ENCODE measurements at regions not wholly inside any gene's neighbourhood (a gene's known extent, or its start where the extent isn't known, plus 50 kb on each side); places are given as distances from the start of the nearest gene placed in this dataset.

DNA sequence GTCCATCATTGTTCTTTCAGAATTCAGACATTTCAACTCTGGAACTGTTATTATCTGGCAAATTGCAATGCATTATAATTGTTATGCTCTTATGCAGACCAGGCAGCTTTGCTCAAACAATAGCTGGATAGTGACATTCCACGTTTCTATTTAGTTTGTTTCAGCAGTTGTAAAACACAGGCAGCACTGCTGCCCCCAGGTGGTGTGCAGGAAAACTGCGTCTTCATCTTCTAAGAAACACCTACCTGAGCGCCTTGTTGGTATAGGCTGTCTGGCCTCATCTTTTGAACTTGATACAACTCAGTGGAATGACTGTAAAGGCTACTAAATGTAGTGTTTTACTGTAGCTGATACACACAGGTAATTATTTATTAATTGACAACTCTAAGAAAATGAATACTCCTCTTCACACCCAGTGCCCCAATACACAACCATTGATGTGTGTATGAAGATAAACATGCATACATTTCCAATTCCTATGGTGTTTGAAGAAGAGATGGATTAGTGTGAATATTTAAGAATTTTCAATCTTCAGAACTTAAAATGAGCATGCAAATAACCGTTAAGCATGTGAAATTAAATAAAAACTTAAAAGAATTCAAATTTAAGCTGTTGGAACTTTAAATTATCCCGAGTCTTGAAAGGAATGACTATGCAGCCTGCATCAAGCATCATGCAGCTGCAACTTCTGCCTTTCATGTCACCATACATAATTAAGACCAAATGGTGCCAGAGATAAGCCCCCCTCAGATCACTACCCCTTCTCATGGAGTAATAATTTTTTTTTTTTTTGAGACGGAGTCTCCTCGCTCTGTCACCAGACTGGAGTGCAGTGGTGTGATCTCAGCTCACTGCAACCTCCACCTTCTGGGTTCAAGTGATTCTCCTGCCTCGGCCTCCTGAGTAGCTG is 85.6 kb downstream of the CD8B2 start:
- H3K9me3 ChIP-seq (ENCODE audit: low read length), result no peaks in the 10 kb centered on the region
- TF ChIP-seq EZH2phosphoT487 (IDR thresholded peaks at IDR 0.05; ENCODE audit: borderline replicate concordance, low read depth, low read length) (no peak), CTCF (conservative IDR thresholded peaks at IDR 0.05; ENCODE audit: low read length) (peak; percentile 73)
- H3K79me2 ChIP-seq (ENCODE audit: insufficient read depth, low read depth, low read length), result no peaks in the 10 kb centered on the region
- intact Hi-C loops (cut with micrococcal nuclease; ENCODE audit: unreplicated experiment), result no loop called here
- no peak overlapping the region for H3K4me2 ChIP-seq (ENCODE audit: low read length)
- H4K20me1 ChIP-seq (ENCODE audit: insufficient read depth, low read length), result no peaks in the 10 kb centered on the region
- no peaks in the 10 kb centered on the region for H3K36me3 ChIP-seq (ENCODE audit: insufficient read depth, low read length)
- no peak overlapping the region for H2AFZ ChIP-seq (ENCODE audit: low read length)
- H3K4me3 ChIP-seq (ENCODE audit: low read depth, low read length, poor library complexity, severe bottlenecking), result no peak overlapping the region
- no peaks in the 10 kb centered on the region for H3K4me1 ChIP-seq (ENCODE audit: insufficient read depth, low read length, poor library complexity, severe bottlenecking)
- no TSS peak for BruUV-seq (replicated peaks)
- H3K27ac ChIP-seq (ENCODE audit: low read depth, low read length, poor library complexity, severe bottlenecking), result no peak overlapping the region
- ChIA-PET CTCF (ENCODE audit: unreplicated experiment) (no interaction called here), POLR2A (no interaction called here)
- no peak for DNase-seq (ENCODE audit: low spot score)
- no peaks in the 10 kb centered on the region for H3K9me2 ChIP-seq (ENCODE audit: insufficient read depth, low read length)

DNA sequence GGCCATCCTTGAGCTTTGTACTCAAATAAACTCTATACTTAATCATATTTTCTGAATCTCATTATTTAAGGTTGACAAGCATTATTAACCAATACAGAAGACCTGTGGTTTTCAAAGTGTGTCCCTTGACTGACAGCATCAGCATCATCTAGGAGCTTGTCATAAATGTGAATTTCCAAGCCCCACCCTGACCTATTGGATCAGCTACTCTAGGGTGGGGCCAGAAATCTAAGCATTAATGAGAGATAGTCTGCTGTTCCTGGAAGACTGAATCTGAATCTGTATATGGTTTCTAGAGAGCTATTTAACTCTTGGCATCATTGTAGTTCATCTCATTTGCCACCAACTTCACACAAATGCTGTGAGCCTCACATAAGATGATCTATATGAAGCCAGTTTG is 86.6 kb downstream of the CD8B2 start:
- no peak for DNase-seq (ENCODE audit: low spot score)
- no peak overlapping the region for H3K27ac ChIP-seq (ENCODE audit: low read depth, low read length, poor library complexity, severe bottlenecking)
- no peaks in the 10 kb centered on the region for H3K36me3 ChIP-seq (ENCODE audit: insufficient read depth, low read length)
- H3K9me3 ChIP-seq (ENCODE audit: low read length), result no peaks in the 10 kb centered on the region
- TF ChIP-seq EZH2phosphoT487 (IDR thresholded peaks at IDR 0.05; ENCODE audit: borderline replicate concordance, low read depth, low read length), result no peak
- TF ChIP-seq CTCF (conservative IDR thresholded peaks at IDR 0.05; ENCODE audit: low read length), result no peak
- no peak overlapping the region for H2AFZ ChIP-seq (ENCODE audit: low read length)
- intact Hi-C loops (cut with micrococcal nuclease; ENCODE audit: unreplicated experiment), result no loop called here
- BruUV-seq (replicated peaks), result no TSS peak
- ChIA-PET CTCF (ENCODE audit: unreplicated experiment) (no interaction called here), POLR2A (no interaction called here)
- no peak overlapping the region for H3K4me2 ChIP-seq (ENCODE audit: low read length)
- no peaks in the 10 kb centered on the region for H3K79me2 ChIP-seq (ENCODE audit: insufficient read depth, low read depth, low read length)
- H3K9me2 ChIP-seq (ENCODE audit: insufficient read depth, low read length), result no peaks in the 10 kb centered on the region
- H4K20me1 ChIP-seq (ENCODE audit: insufficient read depth, low read length), result no peaks in the 10 kb centered on the region
- no peak overlapping the region for H3K4me3 ChIP-seq (ENCODE audit: low read depth, low read length, poor library complexity, severe bottlenecking)
- no peaks in the 10 kb centered on the region for H3K4me1 ChIP-seq (ENCODE audit: insufficient read depth, low read length, poor library complexity, severe bottlenecking)

DNA sequence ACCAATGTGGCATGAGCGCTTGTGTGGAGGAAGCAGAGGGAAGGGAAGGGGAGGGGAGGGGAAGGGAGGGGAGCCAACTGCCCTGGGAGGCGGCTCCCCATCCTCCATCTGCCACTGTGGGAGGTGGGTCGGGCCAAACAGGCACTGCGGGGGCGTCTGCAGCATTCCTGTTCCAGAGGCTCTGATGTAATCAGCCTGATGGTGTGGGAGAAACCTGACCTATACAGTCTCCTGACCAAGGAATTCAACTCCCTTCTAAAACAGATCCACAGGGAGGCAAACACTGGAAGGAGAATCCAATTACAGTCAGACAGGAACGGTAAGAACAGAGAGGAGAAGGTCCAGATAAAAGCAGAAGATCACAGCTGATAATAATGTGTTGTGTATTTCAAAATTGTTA is 88.8 kb downstream of the CD8B2 start:
- H3K79me2 ChIP-seq (ENCODE audit: insufficient read depth, low read depth, low read length), result no peaks in the 10 kb centered on the region
- TF ChIP-seq CTCF (conservative IDR thresholded peaks at IDR 0.05; ENCODE audit: low read length) (no peak), EZH2phosphoT487 (IDR thresholded peaks at IDR 0.05; ENCODE audit: borderline replicate concordance, low read depth, low read length) (no peak)
- no peak overlapping the region for H3K27ac ChIP-seq (ENCODE audit: low read depth, low read length, poor library complexity, severe bottlenecking)
- no peaks in the 10 kb centered on the region for H3K9me2 ChIP-seq (ENCODE audit: insufficient read depth, low read length)
- no TSS peak for BruUV-seq (replicated peaks)
- H3K4me3 ChIP-seq (ENCODE audit: low read depth, low read length, poor library complexity, severe bottlenecking), result no peak overlapping the region
- H3K9me3 ChIP-seq (ENCODE audit: low read length), result no peaks in the 10 kb centered on the region
- intact Hi-C loops (cut with micrococcal nuclease; ENCODE audit: unreplicated experiment), result no loop called here
- H3K4me2 ChIP-seq (ENCODE audit: low read length), result no peak overlapping the region
- POLR2A ChIA-PET, result interaction anchor here (0.7 kb wide), 1 partner anchor 14 kb away, joined by 7 read pairs; no protein-coding TSS in a partner anchor
- H4K20me1 ChIP-seq (ENCODE audit: insufficient read depth, low read length), result no peaks in the 10 kb centered on the region
- H3K4me1 ChIP-seq (ENCODE audit: insufficient read depth, low read length, poor library complexity, severe bottlenecking), result no peaks in the 10 kb centered on the region
- DNase-seq (ENCODE audit: low spot score), result no peak
- CTCF ChIA-PET (ENCODE audit: unreplicated experiment), result no interaction called here
- H3K36me3 ChIP-seq (ENCODE audit: insufficient read depth, low read length), result no peaks in the 10 kb centered on the region
- no peak overlapping the region for H2AFZ ChIP-seq (ENCODE audit: low read length)

Measured in OCI-LY7 (cell line).